NB4 (cell line): ENCODE measurements at regions not wholly inside any gene's neighbourhood (a gene's known extent, or its start where the extent isn't known, plus 50 kb on each side); places are given as distances from the start of the nearest gene placed in this dataset.

Experiments used
- DNase-seq: peaks from one replicate; pipeline ENCODE4 v3.0.0; 2010; ENCODE audit warnings: low read depth
- H3K4me3 ChIP-seq: one replicate; pipeline ENCODE4 v1.5.1; 2011; ENCODE audit warnings: mild to moderate bottlenecking, low read depth, low read length, moderate library complexity
- MAX ChIP-seq: IDR thresholded peaks from 2 replicates; pipeline ENCODE4 v1.6.1; 2011; ENCODE audit warnings: low read depth, low read length
- MYC ChIP-seq: IDR thresholded peaks from 2 replicates; pipeline ENCODE4 v1.6.1; 2011; ENCODE audit warnings: low read depth, low read length
- POLR2A ChIP-seq: IDR thresholded peaks from 2 replicates; pipeline ENCODE4 v1.6.1; 2011; ENCODE audit warnings: mild to moderate bottlenecking; ENCODE audit not compliant: insufficient read length; ENCODE audit errors: extremely low read depth
- TF ChIP-seq, protein P1 (sequence below): IDR thresholded peaks from one replicate; pipeline ENCODE4 v1.5.1; 2012; ENCODE audit warnings: low read depth, low read length

DNA sequence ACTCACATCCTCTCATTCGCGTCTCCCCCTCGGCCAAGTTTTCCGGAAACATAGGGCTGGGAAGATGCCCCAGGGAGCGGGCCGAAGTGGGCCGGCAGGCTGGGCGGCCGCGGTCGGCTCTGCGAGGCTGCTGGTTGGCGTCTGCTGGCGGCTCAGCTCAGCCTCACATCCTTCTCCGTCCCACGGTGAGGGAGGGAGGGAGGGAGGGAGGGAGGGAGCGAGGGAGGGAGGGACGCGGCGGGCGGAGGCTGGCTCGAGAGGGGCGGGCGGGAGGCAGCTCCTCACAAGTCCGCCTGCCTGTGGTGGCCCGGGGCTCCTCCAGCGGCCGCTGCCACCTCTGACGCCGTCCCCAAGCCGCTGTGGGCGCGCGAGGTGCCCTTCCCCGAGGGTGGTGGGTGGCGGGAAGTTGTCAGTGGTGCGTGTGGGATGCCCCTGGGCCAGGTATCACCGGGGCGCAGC lies 93.8 kb downstream of the RFLNA start:
- no peak overlapping the region for H3K4me3 ChIP-seq
- TF ChIP-seq POLR2A (no peak), MAX (no peak), MYC (no peak)
- TF ChIP-seq, protein P1, sequence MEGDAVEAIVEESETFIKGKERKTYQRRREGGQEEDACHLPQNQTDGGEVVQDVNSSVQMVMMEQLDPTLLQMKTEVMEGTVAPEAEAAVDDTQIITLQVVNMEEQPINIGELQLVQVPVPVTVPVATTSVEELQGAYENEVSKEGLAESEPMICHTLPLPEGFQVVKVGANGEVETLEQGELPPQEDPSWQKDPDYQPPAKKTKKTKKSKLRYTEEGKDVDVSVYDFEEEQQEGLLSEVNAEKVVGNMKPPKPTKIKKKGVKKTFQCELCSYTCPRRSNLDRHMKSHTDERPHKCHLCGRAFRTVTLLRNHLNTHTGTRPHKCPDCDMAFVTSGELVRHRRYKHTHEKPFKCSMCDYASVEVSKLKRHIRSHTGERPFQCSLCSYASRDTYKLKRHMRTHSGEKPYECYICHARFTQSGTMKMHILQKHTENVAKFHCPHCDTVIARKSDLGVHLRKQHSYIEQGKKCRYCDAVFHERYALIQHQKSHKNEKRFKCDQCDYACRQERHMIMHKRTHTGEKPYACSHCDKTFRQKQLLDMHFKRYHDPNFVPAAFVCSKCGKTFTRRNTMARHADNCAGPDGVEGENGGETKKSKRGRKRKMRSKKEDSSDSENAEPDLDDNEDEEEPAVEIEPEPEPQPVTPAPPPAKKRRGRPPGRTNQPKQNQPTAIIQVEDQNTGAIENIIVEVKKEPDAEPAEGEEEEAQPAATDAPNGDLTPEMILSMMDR: no peak
- DNase-seq: no peak

GRCh38 chr12:124388038-124388671 lies 93.3 kb downstream of the RFLNA start:
- no peak overlapping the region for H3K4me3 ChIP-seq
- TF ChIP-seq MYC (no peak), MAX (no peak), POLR2A (no peak)
- TF ChIP-seq, protein P1: no peak
- no peak for DNase-seq

DNA sequence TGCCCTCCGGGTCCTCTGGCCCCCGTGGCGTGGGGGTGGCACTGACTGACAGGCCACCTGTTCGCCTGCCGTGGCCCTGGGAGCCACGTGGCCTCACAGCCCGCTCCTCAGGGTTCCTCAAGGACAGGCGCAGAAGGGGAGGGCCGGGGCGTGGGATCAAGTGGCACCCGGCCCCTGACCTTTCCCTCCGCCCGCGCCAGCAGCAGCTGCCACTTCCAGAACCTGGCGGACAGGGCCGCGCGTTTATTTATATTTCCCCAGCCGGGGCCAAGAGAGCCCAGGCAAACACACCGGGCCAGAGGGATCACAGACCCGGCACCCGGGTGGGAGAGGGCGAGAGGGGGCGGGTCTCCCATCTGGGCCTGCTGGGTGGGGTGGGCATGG lies 92.6 kb downstream of the RFLNA start:
- no peak overlapping the region for H3K4me3 ChIP-seq
- no peak for DNase-seq
- TF ChIP-seq, protein P1: no peak
- TF ChIP-seq MYC: no peak
- TF ChIP-seq POLR2A: no peak
- no peak for TF ChIP-seq MAX

DNA sequence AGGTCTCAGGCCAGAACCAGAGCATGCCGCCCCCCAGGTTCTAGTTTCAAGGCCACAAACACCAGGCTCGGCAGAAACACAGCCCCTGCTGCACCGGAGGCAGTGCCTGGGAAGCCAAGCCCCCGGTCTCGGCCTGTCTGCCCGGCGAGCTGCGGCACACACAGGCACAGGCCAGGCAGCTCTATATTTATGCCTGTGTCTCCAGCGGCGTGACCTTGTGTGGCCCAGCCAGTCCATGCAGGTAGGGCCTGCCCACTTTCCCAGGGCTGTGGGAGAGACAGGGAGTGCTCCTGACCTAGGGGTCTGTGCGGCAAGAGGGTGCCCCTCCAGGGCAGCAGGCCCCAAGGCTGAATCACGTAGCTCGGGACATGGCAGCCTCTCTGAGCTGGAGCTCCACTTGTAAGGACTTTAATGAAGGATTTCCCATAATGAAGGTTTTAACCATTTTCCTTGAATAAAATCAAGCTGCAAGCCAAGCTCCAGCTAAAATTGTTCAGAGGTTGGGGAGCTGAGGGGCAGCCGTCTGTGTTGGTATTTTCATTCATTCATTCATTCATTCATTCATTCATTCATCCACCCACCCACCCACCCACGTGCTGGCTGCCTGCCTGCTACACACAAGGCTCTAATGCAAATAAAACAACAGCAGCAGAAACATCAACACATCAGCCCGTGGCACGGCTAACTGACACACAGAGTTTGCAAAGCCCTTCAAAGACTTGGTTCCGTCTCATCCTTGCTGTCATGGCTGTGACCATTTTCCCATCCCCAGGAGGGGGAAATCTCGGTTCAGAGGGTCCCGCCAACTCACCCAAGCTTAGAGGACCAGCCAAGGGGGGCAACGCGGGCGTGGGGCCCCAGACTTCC lies 92.0 kb downstream of the RFLNA start:
- no peak for TF ChIP-seq MYC
- no peak for TF ChIP-seq POLR2A
- TF ChIP-seq MAX: no peak
- TF ChIP-seq, protein P1: no peak
- DNase-seq: no peak
- no peak overlapping the region for H3K4me3 ChIP-seq

DNA sequence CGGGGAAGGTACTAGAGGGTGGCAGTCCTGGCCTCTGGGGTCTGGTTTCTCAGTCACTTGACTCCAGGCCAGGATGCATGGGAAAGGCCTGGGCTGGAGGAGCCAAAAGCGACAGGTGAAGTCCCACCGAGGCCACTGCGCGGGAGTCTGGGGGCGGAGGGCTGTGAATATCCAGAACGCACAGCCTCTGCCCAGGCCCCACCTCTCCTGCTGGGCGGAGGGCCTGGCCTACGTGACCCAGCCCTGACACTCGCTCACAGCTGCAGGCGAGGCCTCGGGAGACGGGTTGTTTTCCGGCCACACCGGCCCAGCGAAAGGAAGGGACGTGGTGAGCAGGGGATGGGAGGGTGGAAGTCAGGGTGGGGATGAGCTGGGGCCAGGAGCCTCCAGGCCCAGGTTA lies 91.2 kb downstream of the RFLNA start:
- no peak for DNase-seq
- TF ChIP-seq MYC: no peak
- no peak overlapping the region for H3K4me3 ChIP-seq

- no peak overlapping the region for H3K4me3 ChIP-seq
- no peak for DNase-seq
- TF ChIP-seq MYC (no peak), MAX (no peak), POLR2A (no peak)
- TF ChIP-seq, protein P1: no peak
Observed at GRCh38 chr12:124385219-124385969, 90.5 kb downstream of the RFLNA start.
